Effector CD4-positive, alpha-beta T cell (primary cell): ENCODE measurements at regions not wholly inside any gene's neighbourhood (a gene's known extent, or its start where the extent isn't known, plus 50 kb on each side); places are given as distances from the start of the nearest gene placed in this dataset.
"Not testable (repeated sequence)": the region's sequence is repeated elsewhere in the genome, so short reads cannot be mapped to it uniquely, and the experiment has no call there.

Experiments used
- DNase-seq: peaks from one replicate; pipeline ENCODE4 v3.0.0-alpha.2; 2020

DNA sequence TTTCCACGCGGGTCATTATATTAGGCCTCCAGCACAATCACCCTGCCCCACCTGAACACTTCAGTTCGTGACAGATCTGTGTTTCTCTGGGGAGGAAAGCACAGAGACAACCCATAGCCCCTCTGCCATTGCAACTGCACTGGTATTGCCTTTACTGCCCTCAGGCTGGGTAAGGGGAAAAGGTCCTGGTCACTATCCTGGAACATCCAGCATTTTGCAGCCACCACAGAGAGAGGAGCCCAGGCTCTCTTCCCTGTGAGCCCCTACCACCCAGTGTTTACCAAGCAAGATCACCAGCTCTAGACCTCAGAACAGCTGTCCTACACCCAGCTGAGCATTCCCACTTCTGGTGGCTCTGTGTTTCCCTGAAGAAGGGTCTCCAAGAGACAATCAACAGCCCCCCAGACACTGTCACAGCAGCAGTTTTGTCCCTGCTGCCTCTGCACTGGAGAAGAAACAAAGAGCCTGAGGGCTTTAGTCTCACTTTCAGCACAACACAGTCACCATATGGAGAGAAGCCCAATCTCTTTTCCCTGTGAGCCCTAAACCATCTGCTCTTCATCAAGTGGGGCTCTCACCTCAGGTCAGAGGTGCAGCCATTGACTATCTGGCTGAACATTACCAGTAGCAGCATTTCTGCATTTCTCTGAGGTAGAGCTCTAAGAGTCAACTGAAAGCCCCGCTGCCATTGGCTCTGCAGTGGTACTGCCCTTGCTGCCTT lies 655.2 kb upstream of the FAM174A start:
- DNase-seq = no peak

DNA sequence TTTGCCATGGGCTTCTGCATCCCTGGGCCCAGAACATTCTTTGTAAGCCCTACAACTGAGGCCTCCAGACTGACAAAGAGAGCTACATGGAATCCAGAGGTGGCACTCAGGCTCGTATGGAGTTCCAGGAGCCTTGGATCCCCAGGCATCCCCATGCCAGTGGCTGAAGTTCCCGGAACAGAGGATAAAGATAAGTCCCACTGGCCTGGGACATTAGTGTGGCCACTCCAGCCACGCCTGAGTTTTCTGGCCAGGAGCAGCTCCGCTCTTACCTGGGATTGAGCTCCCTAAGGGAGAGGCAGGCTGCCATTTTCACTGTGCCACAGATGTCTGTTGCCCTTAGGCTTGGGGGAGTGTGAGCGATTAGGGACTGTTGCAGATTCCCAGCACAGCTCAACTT lies 656.3 kb upstream of the FAM174A start:
- no peak for DNase-seq

DNA sequence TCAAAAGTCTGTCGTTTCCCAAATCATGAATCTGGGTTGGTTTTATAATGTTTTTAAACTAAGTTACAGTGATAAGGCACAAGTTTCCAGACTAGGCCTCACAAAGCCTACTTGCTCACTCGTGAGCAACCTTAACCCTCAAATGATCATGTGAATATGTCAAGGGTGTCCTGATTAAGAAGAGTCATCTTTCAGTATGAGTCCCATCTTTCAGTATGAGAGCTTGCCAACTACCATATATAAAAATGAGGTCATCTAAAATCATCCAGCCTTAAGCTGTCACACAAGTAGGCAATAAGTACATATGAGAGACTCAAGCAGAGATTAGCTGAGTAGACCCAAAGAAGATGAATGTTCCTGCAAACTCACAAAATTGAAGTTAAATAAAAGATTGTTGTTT lies 668.4 kb upstream of the FAM174A start:
- DNase-seq = no peak

DNA sequence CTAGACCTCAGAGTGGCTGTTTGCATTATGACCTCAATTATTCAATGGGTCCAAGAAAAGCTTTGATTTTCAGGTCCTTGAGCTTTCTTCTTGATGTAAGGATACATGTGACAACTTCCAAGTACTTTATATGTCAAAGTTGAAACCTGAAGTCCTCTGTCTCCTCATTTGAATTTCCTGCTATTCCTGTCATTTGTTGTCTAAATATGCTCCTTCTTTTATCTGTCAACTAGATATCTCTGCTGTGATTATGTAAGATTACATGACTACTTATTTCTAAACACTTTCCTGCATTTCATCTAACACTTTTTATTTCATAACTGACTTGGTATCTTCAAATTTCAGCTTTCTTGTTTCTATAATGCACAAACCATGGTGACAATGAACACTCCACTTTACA lies 670.0 kb upstream of the FAM174A start:
- no peak for DNase-seq

DNA sequence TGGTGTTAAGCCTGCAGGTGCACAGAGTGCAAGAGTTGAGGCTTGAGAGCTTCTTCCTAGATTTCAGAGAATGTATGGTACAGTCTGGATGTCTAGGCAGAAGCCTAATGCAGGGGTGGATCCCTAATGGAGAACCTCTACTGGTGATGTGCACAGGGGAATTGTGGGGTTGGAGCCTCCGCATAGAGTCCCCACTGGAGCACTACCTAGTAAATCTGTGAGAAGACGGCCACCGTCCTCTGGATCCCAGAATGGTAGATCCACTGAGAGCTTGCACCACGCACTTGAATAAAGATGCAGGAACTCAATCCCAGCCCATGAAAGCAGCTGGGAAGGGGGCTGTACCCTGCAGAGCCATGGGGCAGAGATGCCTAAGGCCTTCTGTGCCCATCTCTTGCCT lies 699.4 kb upstream of the FAM174A start:
- DNase-seq = no peak

DNA sequence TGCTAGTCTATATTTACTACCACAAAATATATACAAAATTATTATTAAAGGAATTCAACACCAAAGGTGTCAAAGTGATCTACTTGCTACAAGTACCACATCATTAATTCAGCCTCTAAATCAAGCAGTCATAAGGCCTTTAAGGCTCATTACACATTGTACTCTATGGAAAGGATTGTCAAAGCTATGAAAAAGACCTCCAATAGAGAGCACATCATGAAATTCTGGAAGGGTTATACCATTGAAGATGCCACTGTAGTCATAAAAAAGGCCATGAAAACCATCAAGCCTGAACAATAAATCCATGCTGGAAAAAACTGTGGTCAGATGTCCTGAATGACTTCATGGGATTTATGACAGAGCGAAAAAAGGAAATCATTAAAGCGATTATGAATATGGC lies 708.0 kb upstream of the FAM174A start:
- no peak for DNase-seq

DNA sequence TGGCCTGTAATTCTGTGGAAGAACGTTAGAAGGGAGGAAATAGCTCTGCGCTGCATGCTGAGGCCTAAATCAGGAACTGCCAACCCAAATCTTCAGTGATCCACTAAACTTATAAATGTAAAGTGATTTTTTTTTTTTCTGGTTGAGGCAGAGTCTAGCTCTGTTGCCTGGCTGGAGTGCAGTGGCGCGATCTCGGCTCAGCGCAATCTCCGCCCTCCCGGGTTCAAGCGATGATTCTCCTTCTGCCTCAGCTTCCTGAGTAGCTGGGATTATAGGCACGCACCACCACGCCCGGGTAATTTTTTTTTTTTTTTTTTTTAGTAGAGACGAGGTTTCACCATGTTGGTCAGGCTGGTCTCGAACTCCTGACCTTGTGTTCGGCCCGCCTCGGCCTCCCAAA lies 717.4 kb upstream of the FAM174A start:
- DNase-seq = no peak

DNA sequence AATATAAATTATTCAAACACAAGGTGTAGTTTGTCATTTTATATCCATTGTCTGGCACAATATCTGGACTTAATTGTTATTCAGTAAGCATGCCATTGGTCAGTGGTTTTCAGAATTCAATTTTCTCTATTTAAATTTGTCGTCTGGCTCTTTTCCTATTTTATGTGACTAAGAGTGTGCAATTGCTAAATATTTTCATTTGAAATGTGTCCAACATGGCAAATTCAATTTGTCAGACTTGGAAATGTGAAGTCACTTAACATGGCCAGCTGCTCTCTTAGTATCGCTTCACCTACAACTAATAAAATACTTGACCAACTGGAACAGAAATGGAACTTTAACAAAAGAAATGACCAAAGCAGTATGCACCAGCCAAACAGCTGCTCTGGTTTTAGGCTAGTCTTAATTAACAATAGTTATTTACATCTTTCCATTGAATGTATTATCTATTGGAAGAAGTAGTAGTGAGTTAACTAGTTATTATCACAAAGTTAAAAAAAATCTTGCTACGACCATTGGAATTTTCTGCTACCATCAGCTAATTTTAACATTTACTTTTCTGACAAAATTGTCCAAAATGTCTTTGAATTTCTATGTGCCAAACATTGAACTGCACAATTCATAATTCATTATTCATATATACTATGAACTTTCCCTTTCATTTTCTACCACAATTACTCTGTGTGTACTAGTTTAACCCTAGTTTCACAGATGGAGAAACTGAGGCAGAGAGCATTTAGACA lies 720.7 kb upstream of the FAM174A start:
- no peak for DNase-seq

DNA sequence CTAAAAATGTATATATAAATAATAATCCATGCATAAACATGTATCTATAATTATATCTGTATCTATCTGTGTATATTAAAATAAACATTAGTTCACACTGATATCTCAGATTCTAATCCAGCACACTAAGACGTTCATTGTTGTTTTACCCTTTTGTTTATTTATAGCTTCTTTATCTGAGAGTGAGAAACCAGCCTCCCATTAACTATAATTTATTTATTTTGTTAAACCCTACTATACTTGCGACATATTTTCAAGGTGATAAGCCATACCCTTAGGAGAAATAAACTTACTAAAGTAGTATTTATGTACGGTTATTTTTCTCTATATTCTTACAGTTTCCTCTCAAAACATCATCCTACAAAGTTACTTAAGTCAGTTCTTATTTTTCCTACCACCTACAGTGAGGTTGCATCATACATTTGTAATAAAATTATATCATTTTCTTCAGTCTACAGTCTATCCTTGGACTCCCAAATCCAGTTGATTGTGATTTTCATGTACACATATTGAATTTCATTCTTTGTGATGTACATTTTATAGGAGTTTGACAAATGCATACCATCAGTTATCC lies 726.4 kb upstream of the FAM174A start:
- no peak for DNase-seq

DNA sequence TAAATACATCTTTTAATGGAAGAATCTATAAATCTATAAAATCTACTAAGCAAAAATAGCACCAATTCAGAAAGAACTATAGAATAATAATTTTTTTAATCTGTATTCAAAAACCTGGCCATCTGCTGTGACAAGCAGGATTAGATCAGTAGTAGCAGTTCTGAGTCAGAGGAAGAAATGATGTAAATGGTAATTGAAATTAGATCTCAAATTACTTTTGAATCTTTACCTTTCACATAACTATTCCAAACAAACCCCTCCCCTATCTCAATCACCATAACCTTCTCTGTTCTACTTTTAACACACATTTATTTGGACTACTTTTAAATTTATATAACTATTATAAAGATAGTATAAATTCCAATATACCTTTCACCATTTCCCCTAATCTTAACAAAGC lies 727.8 kb upstream of the FAM174A start:
- no peak for DNase-seq

DNA sequence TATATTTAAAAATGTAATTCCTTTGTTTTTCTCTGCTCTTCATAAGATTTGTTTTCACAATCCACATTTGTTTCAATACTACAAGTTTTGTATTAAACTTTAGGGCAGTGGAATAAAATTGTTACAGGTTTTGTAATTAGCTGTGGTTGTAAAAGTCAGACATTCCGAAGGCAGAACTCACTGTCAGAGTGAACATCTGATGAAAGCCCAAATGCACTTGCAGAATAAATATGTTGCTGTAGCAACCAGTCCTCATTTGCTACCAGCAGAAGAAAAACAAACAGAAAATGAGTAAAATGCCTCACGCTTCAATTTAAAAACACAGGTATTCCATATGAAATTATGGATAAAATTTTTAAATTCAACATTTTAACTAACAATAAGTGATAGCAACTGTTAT lies 740.1 kb upstream of the FAM174A start:
- DNase-seq = no peak

DNA sequence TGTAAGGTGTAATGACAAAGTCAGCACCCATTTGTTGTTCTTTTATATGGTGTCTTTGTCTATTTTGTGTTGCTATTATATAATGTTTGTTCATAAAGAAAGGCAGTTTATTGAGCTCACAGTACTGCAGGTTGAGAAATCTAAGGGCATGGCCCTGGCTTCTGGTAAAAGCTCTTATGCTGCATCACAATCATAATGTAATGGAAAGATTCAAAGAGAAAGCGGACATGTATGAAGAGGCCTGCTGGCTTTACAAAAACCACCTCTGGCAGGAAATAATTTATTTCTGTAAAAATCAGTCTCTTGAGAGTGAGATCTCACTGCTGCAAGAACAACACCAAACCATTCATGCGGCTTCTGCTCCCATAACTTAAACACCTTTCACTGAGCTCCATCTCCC lies 746.7 kb upstream of the FAM174A start:
- no peak for DNase-seq

DNA sequence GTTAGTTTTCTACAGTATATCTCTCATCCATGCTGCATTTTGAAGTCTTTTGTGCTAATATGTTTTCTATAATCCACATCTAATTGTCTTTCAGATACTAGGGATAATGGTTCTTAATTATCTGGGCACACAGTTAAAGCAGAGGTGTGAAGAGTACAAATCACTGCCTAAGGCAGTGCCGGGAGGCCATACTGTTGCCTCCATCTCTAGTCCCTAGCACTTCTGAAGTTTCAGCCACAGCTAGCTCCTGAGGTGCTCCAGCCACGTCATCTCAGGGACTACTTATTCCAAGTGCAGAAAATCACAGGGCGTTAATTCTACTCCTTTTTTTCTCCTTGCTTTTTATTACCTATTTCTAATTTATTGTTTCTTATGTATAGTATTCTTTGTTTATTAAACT lies 760.0 kb upstream of the FAM174A start:
- no peak for DNase-seq

DNA sequence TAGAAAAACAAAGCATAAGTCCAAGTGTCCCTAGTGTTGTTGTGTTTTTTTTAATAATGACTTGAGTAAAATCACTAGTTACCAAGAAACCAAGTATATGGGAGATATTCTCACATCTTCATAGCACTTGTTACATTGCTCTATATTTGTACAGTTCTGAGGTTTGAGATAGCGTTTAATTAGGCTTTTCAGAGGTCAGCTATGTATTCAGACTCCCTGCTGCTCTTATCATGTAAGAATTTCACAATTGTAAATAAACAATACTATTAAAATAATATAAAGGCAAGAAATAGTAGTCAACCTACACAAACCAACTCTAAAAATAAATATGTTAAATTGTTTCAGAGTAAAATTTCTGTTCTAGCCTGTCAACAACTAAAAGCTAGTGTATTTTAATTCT lies 761.9 kb upstream of the FAM174A start:
- no peak for DNase-seq

DNA sequence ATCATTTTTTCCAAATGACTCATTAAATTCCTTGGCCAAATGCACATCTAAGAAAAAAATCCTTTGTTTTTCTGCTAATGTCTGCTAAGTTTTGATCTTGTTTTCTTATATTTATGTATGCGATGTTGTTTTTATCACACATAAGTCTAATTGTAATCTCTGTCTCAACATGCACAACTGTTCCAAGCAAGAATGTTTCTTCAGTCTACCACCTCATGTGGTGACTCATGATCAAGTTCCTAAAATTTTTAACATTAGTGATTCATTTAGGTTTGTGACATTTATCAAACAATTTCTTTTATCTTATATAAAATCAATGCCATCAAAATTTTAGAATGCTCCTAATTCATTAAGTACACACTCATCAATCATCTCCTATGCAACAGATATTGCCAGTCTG lies 763.9 kb upstream of the FAM174A start:
- DNase-seq = no peak

DNA sequence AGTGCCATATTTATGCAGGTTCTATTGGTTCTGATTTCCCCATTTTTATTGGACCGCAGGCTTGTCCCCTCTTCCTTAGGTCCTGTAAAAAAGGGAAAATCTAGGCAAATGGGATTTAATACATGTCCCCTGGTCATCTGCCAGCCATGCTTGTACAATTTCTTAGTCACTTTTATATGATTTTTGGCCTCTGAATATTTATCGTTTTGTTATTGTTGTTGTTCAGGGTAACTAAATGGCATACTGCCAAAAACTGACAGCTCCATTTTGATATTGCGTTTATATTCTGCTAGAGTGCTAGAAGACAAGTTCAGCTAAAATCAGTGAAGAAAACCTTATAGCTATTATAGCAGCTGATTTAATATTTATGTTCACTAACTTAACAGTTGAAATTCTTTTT lies 770.2 kb upstream of the FAM174A start:
- no peak for DNase-seq

DNA sequence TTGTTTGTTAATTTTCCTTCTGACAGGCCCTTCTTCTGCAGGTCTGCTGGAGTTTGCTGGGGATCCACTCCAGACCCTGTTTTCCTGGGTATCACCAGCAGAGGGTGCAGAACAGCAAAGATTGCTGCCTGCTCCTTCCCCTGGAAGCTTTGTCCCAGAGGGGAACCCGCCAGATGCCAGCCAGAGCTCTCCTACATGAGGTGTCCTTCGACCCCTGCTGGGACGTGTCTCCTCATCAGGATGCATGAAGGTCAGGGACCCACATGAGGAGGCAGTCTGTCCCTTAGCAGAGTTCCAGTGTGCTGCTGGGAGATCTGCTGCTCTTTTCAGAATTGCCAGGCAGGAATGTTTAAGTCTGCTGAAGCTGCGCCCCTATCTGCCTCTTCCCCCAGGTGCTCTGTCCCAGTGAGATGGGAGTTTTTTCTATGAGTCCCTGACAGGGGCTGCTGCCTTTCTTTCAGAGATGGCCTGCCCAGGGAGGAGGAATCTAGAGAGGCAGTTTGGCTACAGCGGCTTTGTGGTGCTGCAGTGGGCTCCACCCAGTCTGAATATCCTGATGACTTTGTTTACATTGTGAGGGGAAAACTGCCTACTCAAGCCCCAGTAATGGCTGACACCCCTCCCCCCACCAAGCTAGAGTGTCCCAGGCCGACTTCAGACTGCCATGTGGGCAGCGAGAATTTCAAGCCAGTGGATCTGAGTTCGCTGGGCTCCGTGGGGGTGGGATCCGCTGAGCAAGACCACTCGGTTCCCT lies 772.0 kb upstream of the FAM174A start:
- DNase-seq = no peak

DNA sequence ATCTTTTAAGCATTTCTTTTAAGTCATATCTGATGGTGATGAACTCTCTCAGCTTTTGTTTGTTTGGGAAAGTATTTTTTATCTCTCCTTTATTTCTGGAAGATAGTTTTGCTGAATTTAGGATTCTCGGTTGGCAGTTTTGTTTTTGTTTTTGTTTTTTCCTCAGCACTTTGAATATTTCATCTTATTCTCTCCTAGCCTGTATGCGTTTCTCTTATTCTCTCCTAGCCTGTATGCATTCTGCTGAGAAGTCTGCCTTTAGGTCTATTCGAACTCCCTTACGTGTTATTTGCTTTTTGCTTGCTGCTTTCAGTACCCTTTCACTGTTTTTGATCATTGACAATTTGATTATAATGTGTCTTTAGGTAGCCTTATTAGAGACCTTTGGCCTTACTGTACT lies 787.8 kb upstream of the FAM174A start:
- no peak for DNase-seq

DNA sequence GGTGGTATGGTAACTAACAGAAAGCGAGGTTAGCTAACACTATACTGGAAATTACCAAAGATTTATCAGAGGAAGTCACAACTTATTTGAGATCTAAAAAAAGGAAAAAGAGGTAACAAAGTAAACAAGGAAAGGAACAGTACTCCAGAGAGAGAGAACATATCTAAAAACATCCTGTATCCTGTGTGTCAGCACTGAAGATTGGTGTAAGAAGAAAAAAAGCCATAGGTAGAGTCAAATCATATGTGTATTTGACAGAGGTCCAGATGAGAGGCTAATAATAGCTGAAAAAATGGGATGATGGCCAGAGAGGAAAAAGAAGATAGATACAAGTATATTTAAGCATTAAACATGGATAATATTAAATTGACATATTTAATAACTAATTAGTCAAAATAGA lies 802.0 kb upstream of the FAM174A start:
- DNase-seq = not testable (repeated sequence)

DNA sequence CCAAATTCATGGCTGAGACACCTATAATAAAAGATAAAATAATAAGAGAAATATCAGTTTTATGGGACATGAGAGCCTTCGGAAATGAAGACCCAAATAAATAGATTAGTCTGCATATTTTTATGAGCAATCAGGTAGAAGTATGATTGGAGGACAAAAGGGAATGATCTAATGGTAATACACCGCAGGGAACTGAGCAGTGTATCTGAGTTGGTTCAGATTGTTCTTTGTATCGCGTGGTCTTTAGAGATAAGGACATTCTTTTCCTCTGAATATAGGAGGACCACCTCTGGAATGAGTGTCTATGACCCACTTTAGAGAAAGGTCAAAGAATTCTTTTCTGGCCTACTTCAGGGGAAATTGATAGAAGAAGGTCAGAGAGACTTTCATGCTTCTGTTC lies 801.8 kb upstream of the CHD1 start:
- DNase-seq = not testable (repeated sequence)

DNA sequence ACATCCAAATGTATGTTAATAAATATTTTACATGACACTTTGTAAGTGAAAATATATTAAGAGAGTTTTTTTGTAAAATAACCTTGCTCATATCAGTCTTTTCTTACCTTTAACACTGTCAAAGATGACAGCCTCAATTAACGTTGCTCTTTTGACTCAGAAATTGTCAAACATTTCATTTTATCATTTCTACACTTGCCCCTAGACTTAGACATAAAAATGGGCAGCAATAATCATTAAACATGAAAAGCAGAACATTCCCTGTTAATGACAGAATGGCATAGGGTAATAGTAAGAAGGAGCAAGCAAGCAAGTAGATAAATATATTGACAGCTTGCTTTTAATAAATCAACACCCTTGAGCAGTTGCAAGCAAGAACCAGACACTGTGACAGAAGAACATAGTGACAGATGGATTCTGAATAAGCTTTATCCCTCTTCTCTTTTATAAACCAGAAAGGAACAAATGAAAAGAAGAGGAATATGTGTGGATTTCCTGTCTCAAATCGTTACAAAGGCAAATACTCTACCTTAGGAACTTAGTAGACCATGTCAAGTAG lies 796.0 kb upstream of the CHD1 start:
- no peak for DNase-seq

DNA sequence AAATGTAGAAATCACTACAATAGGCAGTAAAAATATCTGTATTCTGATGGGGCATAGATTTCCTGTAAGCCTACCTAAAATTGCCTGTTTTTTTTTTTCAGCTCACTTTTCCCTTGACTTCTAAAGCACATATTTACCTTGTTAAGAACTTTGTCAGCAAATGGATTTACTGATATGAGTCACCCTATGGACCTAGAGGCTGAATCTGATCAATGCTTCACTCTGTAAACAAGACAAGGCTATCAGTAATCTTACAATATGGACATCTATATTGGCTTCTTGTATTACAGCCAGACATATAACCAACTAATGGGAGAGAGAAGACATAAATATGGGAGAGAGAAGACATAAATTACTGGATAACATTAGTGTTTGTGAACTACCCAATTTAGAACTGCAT lies 792.7 kb upstream of the CHD1 start:
- DNase-seq = no peak

DNA sequence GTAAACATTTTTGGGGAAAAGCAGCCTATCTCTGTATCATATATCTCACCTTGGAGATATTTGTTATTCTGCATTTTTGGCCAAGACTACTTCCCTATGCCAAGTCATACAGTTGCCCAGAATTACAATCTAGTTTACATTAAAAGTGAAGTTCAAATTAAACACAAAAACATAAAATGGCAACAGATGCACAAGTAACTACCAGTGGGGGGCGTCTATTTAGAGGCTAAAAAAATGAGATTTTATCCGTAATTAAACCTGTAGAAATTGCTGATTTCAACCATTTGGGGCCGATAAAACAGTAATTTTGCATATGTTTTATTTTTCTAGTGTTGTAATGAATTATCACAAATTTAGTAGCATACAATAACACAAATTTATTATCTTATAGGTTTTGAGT lies 787.1 kb upstream of the CHD1 start:
- no peak for DNase-seq
